ENCODE measurements at regions not wholly inside any gene's neighbourhood (a gene's known extent, or its start where the extent isn't known, plus 50 kb on each side); places are given as distances from the start of the nearest gene placed in this dataset.
A peak's percentile ranks its signal among the peaks of the same experiment; 100 is the strongest.
"Not testable (repeated sequence)": the region's sequence is repeated elsewhere in the genome, so short reads cannot be mapped to it uniquely, and the experiment has no call there.

DNA sequence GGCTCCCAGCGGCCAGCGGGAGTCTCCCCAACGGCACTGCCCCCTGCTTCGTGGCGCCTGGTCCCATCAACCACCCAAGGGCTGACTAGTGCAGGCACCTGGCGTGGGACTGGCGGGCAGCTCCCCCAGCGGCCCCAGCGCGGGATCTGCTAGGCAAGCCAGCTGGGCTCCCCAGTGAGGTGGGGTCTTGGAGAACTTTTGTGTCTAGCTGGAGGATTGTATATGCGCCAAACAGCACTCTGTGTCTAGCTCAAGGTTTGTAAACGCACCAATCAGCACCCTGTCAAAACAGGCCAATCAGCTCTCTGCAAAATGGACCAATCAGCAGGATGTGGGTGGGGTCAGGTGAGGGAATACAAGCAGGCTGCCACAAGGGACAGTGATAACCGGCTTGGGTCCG lies 1988.2 kb downstream of the FOXD4L5 start:
- H4K12ac ChIP-seq (ENCODE audit: low read depth, low read length); DNase-seq; H2AFZ ChIP-seq (ENCODE audit: insufficient read depth, low read length, poor library complexity); H2BK120ac ChIP-seq (ENCODE audit: insufficient read depth, low read length, poor library complexity); H2BK5ac ChIP-seq (ENCODE audit: low read depth, low read length, poor library complexity); H3K14ac ChIP-seq (ENCODE audit: low read length); H2AK5ac ChIP-seq (ENCODE audit: low read length); H3K9ac ChIP-seq (ENCODE audit: low read length); H3K4ac ChIP-seq (ENCODE audit: low read depth, low read length); H2BK12ac ChIP-seq (ENCODE audit: low read length); H3K9me3 ChIP-seq (ENCODE audit: insufficient read depth, low read depth, low read length); H3K4me3 ChIP-seq (ENCODE audit: low read depth, low read length); H3K79me2 ChIP-seq (ENCODE audit: control insufficient read depth, insufficient read depth, low read length, poor library complexity); H4K8ac ChIP-seq (ENCODE audit: low read depth, low read length); H3K4me2 ChIP-seq (ENCODE audit: low read length); H3K36me3 ChIP-seq (ENCODE audit: control insufficient read depth in 1 of 2, insufficient read depth in 2 of 2, low read length in 2 of 2); H3K18ac ChIP-seq (ENCODE audit: low read length); H3K27ac ChIP-seq (ENCODE audit: low read depth, low read length); H3K27me3 ChIP-seq (ENCODE audit: insufficient read depth, low read length); H3K23ac ChIP-seq (ENCODE audit: low read length); H3K4me1 ChIP-seq (ENCODE audit: control insufficient read depth in 1 of 2, insufficient read depth in 2 of 2, low read length in 2 of 2); H3K79me1 ChIP-seq (ENCODE audit: low read length); H4K91ac ChIP-seq (ENCODE audit: low read depth, low read length): not testable (repeated sequence)
- no CpG with 5 or more reads among the region's 14 CpGs for WGBS (ENCODE audit: extremely low coverage, insufficient coverage, insufficient read length)

DNA sequence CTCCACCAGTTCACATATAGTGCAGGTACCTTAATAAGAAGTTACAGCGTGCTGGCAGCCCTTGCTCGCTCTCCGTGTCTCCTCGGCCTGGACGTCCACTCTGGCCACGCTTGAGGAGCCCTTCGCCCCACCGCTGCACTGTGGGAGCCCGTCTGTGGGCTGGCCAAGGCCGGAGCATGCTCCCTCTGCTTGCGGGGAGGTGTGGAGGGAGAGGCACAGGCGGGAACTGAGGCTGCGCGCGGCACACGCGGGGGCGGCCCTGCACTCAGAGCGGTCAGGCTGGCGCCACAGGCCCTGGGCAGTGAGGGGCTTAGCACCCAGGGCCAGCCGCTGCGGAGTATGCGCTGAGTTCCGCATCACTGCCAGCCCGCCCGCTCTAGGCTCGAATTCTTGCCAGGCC lies 1988.6 kb downstream of the FOXD4L5 start:
- no CpG with 5 or more reads among the region's 27 CpGs for WGBS (ENCODE audit: extremely low coverage, insufficient coverage, insufficient read length)
- H2BK5ac ChIP-seq (ENCODE audit: low read depth, low read length, poor library complexity); H3K36me3 ChIP-seq (ENCODE audit: control insufficient read depth in 1 of 2, insufficient read depth in 2 of 2, low read length in 2 of 2); H2AFZ ChIP-seq (ENCODE audit: insufficient read depth, low read length, poor library complexity); H4K91ac ChIP-seq (ENCODE audit: low read depth, low read length); H3K9ac ChIP-seq (ENCODE audit: low read length); H3K18ac ChIP-seq (ENCODE audit: low read length); H2AK5ac ChIP-seq (ENCODE audit: low read length); H3K27ac ChIP-seq (ENCODE audit: low read depth, low read length); H2BK120ac ChIP-seq (ENCODE audit: insufficient read depth, low read length, poor library complexity); H3K27me3 ChIP-seq (ENCODE audit: insufficient read depth, low read length); H3K4me1 ChIP-seq (ENCODE audit: control insufficient read depth in 1 of 2, insufficient read depth in 2 of 2, low read length in 2 of 2); H3K14ac ChIP-seq (ENCODE audit: low read length); H4K8ac ChIP-seq (ENCODE audit: low read depth, low read length); H2BK12ac ChIP-seq (ENCODE audit: low read length); H3K4me3 ChIP-seq (ENCODE audit: low read depth, low read length); DNase-seq; H3K9me3 ChIP-seq (ENCODE audit: insufficient read depth, low read depth, low read length); H3K23ac ChIP-seq (ENCODE audit: low read length); H3K79me2 ChIP-seq (ENCODE audit: control insufficient read depth, insufficient read depth, low read length, poor library complexity); H3K4me2 ChIP-seq (ENCODE audit: low read length); H3K79me1 ChIP-seq (ENCODE audit: low read length); H3K4ac ChIP-seq (ENCODE audit: low read depth, low read length); H4K12ac ChIP-seq (ENCODE audit: low read depth, low read length): not testable (repeated sequence)

DNA sequence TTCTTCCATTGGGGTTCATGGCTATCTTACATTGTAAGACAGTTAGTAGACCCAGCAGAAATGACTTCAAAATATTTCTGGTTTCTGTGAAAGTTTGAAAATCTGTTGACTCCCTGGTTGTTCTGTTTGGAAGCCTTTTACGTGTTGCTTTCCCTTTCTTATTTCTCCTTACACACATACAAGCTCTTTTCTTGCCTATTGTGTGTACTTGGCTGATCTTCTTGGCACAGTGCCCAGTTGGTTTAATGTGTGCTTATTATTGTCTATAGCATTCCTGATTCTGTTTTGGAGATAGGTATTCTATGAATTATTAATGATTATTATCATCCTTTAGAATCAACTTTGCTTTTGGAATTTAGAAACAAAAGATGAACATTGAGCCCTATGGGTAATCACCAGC lies 1995.0 kb downstream of the FOXD4L5 start:
- not testable (repeated sequence) for H2AFZ ChIP-seq (ENCODE audit: insufficient read depth, low read length, poor library complexity); H2BK12ac ChIP-seq (ENCODE audit: low read length); H4K91ac ChIP-seq (ENCODE audit: low read depth, low read length); H3K36me3 ChIP-seq (ENCODE audit: control insufficient read depth in 1 of 2, insufficient read depth in 2 of 2, low read length in 2 of 2); H3K23ac ChIP-seq (ENCODE audit: low read length); H3K27ac ChIP-seq (ENCODE audit: low read depth, low read length); H3K4me2 ChIP-seq (ENCODE audit: low read length); H3K4me3 ChIP-seq (ENCODE audit: low read depth, low read length); H2AK5ac ChIP-seq (ENCODE audit: low read length); H4K8ac ChIP-seq (ENCODE audit: low read depth, low read length); H3K18ac ChIP-seq (ENCODE audit: low read length); H2BK5ac ChIP-seq (ENCODE audit: low read depth, low read length, poor library complexity); H3K79me2 ChIP-seq (ENCODE audit: control insufficient read depth, insufficient read depth, low read length, poor library complexity); H3K27me3 ChIP-seq (ENCODE audit: insufficient read depth, low read length); H3K9me3 ChIP-seq (ENCODE audit: insufficient read depth, low read depth, low read length); H4K12ac ChIP-seq (ENCODE audit: low read depth, low read length); H3K4me1 ChIP-seq (ENCODE audit: control insufficient read depth in 1 of 2, insufficient read depth in 2 of 2, low read length in 2 of 2); H3K79me1 ChIP-seq (ENCODE audit: low read length); H3K14ac ChIP-seq (ENCODE audit: low read length); H3K9ac ChIP-seq (ENCODE audit: low read length); H2BK120ac ChIP-seq (ENCODE audit: insufficient read depth, low read length, poor library complexity); H3K4ac ChIP-seq (ENCODE audit: low read depth, low read length)
- DNase-seq = peak in 1 of 2 donors; percentile 0
- WGBS (ENCODE audit: extremely low coverage, insufficient coverage, insufficient read length) = no CpG with 5 or more reads among the region's 1 CpG

Measured in trophoblast cell (in vitro differentiated cells and primary cell).